ENCODE measurements at regions not wholly inside any gene's neighbourhood (a gene's known extent, or its start where the extent isn't known, plus 50 kb on each side); places are given as distances from the start of the nearest gene placed in this dataset.

- Mint-ChIP-seq H3K9me3 (peaks cover 5% of the 10 kb centered on the region), H3K4me3 (no peak overlapping the region), H3K4me1 (ENCODE audit: low read depth) (peaks cover 65% of the 10 kb centered on the region), H3K27me3 (no peaks in the 10 kb centered on the region), H3K36me3 (ENCODE audit: low read depth) (peaks cover 28% of the 10 kb centered on the region), H3K27ac (peak overlapping the region; percentile 73)
- ChIA-PET CTCF (no interaction called here), POLR2A (no interaction called here)
- H3K9me3 ChIP-seq (ENCODE audit: control insufficient read depth in 1 of 2, insufficient read depth in 1 of 2, low read length in 2 of 2): no peaks in the 10 kb centered on the region
- H3K4me1 ChIP-seq (ENCODE audit: insufficient read depth, low read length): peaks cover 11% of the 10 kb centered on the region
- intact Hi-C loops (cut with DNase I, micrococcal nuclease): no loop called here
- DNase-seq (no peak), ATAC-seq (ENCODE audit: poor library complexity) (no peak)
- no peaks in the 10 kb centered on the region for H3K27me3 ChIP-seq (ENCODE audit: control insufficient read depth in 1 of 2, insufficient read depth in 2 of 2, low read length in 2 of 2)
- no peak overlapping the region for H3K27ac ChIP-seq (ENCODE audit: low read depth in 1 of 2, low read length in 2 of 2)
- no peaks in the 10 kb centered on the region for H3K36me3 ChIP-seq (ENCODE audit: insufficient read depth, low read length)
- TF ChIP-seq, protein P1, sequence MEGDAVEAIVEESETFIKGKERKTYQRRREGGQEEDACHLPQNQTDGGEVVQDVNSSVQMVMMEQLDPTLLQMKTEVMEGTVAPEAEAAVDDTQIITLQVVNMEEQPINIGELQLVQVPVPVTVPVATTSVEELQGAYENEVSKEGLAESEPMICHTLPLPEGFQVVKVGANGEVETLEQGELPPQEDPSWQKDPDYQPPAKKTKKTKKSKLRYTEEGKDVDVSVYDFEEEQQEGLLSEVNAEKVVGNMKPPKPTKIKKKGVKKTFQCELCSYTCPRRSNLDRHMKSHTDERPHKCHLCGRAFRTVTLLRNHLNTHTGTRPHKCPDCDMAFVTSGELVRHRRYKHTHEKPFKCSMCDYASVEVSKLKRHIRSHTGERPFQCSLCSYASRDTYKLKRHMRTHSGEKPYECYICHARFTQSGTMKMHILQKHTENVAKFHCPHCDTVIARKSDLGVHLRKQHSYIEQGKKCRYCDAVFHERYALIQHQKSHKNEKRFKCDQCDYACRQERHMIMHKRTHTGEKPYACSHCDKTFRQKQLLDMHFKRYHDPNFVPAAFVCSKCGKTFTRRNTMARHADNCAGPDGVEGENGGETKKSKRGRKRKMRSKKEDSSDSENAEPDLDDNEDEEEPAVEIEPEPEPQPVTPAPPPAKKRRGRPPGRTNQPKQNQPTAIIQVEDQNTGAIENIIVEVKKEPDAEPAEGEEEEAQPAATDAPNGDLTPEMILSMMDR (IDR thresholded peaks at IDR 0.05): no peak
- no peak overlapping the region for H3K4me3 ChIP-seq (ENCODE audit: low read length)
These were observed 72.9 kb upstream of the CDK1 start for GRCh38 chr10:60705376-60705775.

- H3K27ac Mint-ChIP-seq: peak overlapping the region; percentile 73
- peaks cover 24% of the 10 kb centered on the region for H3K36me3 Mint-ChIP-seq (ENCODE audit: low read depth)
- intact Hi-C loops (cut with DNase I, micrococcal nuclease): no loop called here
- no peak overlapping the region for H3K4me3 ChIP-seq (ENCODE audit: low read length)
- POLR2A ChIA-PET: interaction anchor here (0.6 to 1.8 kb wide), 4 partner anchors 9 to 91 kb away, joined by 3 to 11 read pairs (median 6); no protein-coding TSS in a partner anchor
- H3K4me3 Mint-ChIP-seq: no peak overlapping the region
- H3K9me3 ChIP-seq (ENCODE audit: control insufficient read depth in 1 of 2, insufficient read depth in 1 of 2, low read length in 2 of 2): no peaks in the 10 kb centered on the region
- peaks cover 8% of the 10 kb centered on the region for H3K4me1 ChIP-seq (ENCODE audit: insufficient read depth, low read length)
- H3K36me3 ChIP-seq (ENCODE audit: insufficient read depth, low read length): no peaks in the 10 kb centered on the region
- no peaks in the 10 kb centered on the region for H3K27me3 ChIP-seq (ENCODE audit: control insufficient read depth in 1 of 2, insufficient read depth in 2 of 2, low read length in 2 of 2)
- no peak overlapping the region for H3K27ac ChIP-seq (ENCODE audit: low read depth in 1 of 2, low read length in 2 of 2)
- H3K27me3 Mint-ChIP-seq: no peaks in the 10 kb centered on the region
- CTCF ChIA-PET: interaction anchor here (0.6 to 1.5 kb wide), 2 partner anchors 13 to 17 kb away, joined by 3 to 5 read pairs; no protein-coding TSS in a partner anchor
- TF ChIP-seq, protein P1 (IDR thresholded peaks at IDR 0.05): no peak
- H3K4me1 Mint-ChIP-seq (ENCODE audit: low read depth): peaks cover 60% of the 10 kb centered on the region
- DNase-seq: no peak
- H3K9me3 Mint-ChIP-seq: peaks cover 5% of the 10 kb centered on the region
- no peak for ATAC-seq (ENCODE audit: poor library complexity)
These were observed 73.8 kb upstream of the CDK1 start for GRCh38 chr10:60704471-60704870.

DNA sequence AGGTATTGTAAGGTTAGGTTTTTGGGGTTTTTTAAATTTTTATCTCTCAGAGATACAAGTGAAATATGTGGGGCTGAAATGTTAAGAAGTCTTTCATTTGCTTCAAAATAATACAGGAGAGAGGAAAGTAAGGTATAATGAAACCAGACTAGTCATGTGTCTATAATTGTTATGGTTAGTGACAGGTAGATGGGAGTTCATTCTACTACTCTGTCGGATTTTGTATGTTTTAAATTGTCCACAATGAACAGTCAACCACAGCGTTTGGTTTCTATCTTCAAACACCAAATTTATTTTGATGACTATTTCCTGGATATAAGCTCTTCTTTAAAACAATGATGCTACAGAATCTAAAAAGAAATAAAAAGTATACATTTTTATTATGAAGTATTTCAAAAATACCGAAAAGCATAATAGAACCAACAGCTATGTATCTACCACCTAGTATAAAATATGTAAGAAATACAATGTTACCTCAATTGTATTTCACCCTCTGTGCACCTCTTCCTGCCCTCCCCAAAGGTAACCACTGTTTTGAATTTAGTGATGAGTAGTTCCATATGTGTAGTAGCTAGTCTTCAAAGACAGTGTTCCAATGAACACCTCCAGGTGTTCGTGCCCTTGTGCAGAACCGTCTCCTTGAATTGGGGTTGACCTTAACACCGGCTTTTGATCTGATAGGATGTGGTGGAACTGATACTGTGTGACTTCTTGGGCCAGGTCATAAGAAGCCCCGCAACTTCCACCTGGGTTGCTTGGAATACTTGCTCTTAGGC is 74.8 kb upstream of the CDK1 start:
- Mint-ChIP-seq H3K27me3 (no peaks in the 10 kb centered on the region), H3K4me3 (peak overlapping the region; percentile 17), H3K9me3 (no peaks in the 10 kb centered on the region), H3K27ac (peak overlapping the region; percentile 73), H3K4me1 (ENCODE audit: low read depth) (peaks cover 53% of the 10 kb centered on the region), H3K36me3 (ENCODE audit: low read depth) (peaks cover 18% of the 10 kb centered on the region)
- CTCF ChIA-PET: interaction anchor here (1.5 kb wide), 1 partner anchor 14 kb away, joined by 5 read pairs; no protein-coding TSS in a partner anchor
- Histone ChIP-seq H3K27ac (ENCODE audit: low read depth in 1 of 2, low read length in 2 of 2) (peak overlapping the region in 1 of 2 donors; percentile 20), H3K4me3 (ENCODE audit: low read length) (no peak overlapping the region), H3K9me3 (ENCODE audit: control insufficient read depth in 1 of 2, insufficient read depth in 1 of 2, low read length in 2 of 2) (no peaks in the 10 kb centered on the region), H3K27me3 (ENCODE audit: control insufficient read depth in 1 of 2, insufficient read depth in 2 of 2, low read length in 2 of 2) (no peaks in the 10 kb centered on the region), H3K36me3 (ENCODE audit: insufficient read depth, low read length) (no peaks in the 10 kb centered on the region), H3K4me1 (ENCODE audit: insufficient read depth, low read length) (peaks cover 6% of the 10 kb centered on the region)
- DNase-seq (peak in 1 of 14 experiments; percentile 35), ATAC-seq (ENCODE audit: poor library complexity) (peak; percentile 73)
- intact Hi-C loops (cut with DNase I, micrococcal nuclease): loop anchor here in 1 of 2 experiments (2.0 kb wide), 1 partner anchor 29 kb away; no protein-coding TSS in a partner anchor
- TF ChIP-seq, protein P1 (IDR thresholded peaks at IDR 0.05): no peak
- POLR2A ChIA-PET: interaction anchor here (0.7 to 1.8 kb wide), 6 partner anchors 10 to 41 kb away, joined by 3 to 11 read pairs (median 3); no protein-coding TSS in a partner anchor
